Limb (tissue), 2 donors: ENCODE measurements at regions not wholly inside any gene's neighbourhood (a gene's known extent, or its start where the extent isn't known, plus 50 kb on each side); places are given as distances from the start of the nearest gene placed in this dataset.

Experiments
- DNase-seq, 2 donors: peaks; one replicate each; pipeline ENCODE4 v3.0.0-alpha.2; 2016; ENCODE audit errors: extremely low spot score in 2 of 2

DNA sequence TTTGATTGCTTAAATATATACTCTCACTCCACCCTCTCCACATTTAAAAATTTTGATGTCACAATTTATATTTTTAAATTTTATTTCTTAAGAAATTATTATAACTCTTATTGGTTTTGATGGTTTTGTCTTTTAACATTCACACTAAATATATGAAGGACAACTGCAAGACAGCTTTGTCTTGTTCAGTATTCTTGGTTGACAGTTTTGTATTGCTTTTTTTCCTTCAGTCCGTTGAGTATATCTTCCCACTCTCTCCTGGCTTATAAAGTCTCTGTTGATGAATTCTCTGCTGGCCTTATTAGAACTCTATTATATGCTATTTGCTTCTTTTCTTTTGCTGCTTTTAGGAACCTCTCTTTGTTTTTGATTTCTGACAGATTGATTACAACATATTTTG is 392.2 kb downstream of the C6orf118 start:
- DNase-seq: no peak

DNA sequence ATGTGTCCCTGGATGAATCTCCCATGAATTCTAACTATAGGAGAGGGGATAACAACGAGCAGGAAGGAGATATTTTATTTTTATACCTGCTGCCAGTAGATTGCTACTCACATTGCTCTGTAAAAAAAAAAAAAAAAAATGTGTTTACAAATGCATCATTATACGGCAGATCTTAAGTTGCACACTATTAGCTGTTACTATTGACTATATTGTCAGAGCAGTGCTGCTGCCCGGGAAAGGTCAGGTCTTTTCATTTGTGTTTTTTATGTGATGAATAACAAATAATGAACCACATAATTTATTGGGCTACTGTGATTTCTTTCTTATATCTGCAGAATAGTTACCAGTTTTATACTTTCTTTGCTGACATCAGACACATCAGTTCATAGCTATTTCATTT is 393.3 kb downstream of the C6orf118 start:
- DNase-seq: no peak

DNA sequence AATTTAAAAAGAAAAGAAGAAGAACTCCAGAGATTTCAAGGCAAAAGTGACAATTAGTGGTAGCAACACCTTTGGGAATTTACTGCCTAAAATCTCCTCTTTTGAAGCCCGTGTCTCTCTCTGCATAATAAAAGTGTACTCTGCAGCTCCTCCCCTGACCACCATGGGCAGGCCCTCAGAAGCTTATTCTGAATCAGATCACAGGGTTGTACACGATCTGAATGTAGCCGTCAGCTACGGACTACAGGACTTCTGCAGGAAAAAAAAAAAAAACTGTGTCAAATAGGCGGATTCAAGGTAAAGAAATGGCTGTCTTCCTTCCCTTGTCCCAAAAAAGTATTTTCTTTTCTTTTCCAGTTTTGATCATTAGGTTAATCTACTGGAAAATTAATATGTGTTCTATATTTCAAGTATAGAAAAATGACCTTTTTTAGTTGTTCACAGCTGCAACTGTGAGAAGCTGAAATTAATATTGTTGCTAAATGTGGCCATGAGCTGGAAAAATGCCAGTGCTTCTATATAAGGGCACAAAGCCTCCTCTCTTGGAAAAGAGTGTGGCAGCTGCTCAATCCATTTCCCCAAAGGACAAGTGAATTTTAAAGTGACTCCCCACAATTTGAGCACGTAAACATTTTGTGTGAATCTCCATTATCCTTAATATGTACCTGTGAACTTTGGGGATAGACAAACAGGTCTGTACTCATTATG is 397.4 kb downstream of the C6orf118 start:
- DNase-seq: peak in 1 of 2 donors; percentile 64

DNA sequence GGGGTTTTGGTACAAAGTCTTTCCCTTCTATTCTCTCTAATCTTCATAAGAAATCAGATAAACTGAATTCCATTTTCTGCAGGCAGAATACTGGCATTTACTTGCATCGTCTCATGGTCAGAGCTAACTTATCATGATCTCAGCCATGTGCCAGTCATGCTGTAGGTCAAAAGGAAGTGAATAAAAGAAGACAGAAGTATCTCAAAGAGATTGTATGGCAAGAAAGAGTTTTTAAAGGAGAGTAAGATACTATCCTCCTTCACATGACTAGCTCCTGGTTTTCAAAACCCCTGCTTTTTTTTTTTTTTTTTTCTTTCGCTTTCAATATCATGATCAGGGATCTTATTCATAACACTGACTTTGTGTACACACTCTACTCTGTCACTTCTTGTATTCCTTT is 398.3 kb downstream of the C6orf118 start:
- no peak for DNase-seq

DNA sequence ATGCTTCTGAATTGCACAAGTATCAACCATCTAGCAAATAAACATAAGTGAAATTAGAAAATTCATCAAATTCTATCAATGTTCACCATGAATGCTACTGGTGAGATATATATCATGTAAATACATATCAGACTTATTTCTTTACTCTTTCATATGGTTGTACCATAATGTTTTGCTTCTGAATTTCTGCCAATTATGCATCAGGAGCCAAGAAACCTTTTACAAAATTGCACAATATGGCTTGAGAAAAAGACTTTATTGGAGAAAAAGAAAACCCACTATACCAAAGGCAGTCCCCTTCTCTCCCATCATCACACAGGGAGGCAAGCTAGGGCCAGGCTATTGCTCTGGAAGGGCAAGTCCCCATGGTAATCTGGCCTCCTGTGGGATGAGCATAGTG is 402.6 kb downstream of the C6orf118 start:
- DNase-seq: no peak

DNA sequence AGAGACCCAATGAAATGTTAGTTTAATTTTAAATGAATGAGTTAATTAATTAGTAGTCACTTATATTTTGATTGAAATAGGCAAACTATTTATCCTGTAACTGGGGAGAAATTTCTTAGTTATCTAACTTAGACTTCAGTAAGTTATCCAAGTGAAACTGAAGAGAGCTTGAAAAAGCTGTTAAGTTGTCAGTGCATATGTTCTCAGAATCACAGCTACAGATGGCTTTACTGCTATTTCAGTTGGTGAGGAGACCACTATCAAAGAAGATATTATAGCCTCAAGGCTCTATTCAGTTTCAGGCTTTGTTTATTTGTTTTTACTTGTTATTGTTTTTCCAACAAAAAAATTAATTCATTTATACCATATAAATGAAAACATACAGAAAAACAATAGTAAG is 404.1 kb downstream of the C6orf118 start:
- no peak for DNase-seq

DNA sequence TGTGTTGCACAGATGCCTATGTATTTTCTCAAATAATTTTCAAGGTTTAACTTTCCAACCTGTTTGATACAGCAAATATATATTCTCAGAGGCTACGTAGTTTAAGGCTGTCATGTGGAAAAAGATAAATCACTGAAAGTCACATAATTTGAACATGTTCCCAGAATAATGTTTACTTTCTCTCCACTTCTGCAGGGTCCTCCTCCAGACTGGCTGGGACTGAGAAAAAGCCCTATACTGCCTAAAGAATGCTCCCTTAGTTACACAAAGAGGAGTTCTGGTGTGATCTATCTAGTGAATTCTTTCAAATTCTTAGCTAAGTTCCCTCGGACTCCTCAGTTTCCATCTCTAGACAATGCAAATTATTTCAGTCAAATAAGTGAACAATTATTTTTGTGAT is 411.0 kb downstream of the C6orf118 start:
- no peak for DNase-seq

DNA sequence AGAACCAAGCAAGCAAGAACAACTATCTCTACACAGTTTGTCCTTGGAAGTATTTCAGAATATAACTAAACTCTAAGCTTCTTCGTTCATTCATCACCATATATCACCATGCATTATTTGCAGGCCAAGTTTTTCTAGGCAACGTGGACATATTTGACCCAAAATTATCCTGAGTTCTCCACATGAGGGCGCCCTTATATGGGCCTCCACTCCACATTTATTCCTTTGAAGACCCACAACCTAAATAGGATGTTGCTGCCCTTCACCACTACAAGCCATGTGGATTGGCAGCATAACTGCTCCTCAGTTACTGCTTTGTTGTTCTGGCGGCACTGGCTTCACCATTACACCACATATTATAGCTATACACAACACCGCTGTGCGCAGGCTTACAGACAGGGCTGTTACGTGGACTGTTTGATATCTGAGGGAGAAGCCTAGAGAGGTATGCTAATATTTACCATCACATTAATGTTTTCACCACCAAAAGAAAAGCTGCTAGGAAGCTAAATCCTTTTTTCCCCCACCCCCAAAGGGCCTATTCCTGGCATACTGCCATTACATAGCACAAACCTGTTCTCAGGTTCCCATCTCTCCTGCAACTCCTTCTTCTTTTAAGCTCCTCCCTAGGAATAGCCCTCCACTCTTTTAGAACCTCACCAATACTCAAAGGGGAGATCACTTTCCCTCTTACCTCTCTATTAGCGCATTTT is 411.7 kb downstream of the C6orf118 start:
- no peak for DNase-seq

DNA sequence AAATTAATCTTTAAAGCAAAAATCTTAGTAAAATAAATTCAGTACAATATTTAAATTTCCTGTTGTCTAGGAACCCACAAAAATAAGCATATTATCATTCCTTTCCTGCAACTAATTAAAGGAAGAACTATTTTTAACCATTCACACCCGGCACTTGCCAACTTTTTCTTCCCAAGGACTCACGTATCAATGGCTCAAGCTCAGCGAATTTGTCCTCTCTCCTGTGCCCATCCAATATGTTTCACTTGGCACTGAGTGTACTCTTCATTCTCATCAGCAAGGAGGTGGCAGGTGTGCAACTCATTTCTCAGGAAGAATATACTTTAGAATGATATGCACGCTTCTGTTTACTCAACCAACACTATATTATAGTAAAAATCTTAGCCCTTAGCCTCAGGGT is 419.4 kb downstream of the C6orf118 start:
- DNase-seq: no peak

DNA sequence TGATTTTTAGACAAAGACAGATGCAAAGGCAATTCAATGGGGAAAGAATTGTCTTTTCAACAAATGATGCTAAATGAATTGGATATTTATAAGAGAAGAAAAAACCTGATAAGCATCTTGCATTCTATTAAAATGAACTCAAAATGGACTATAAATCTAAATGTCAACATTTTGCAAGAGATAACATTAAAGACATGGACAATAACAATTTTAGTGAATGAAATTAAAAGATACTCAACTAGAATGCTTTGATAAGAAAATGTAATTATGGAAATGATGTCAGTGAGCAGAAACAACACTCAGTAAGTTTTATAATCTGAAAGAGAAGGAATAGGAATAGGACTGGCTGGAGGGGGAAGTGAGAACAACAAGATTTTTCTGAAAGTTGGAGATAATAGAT is 421.7 kb downstream of the C6orf118 start:
- no peak for DNase-seq

DNA sequence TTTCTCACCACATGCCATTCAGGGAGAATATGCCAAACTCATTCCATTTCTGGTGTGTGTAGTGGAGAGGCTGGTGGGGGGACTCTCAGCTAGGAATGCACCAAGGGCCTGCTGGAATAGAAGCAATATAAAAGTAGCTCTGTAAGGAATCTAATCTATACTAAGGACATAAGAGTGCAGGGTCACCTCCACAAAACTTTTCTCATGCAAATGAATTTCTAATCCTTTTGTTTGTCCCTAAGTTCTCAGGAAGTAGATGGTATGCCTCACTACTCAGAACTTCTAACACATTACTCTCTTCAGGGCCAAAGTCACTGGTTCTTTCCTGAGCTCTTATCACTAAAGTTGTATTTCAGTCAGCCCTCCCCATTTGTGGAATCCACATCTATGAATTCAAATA is 427.2 kb downstream of the C6orf118 start:
- no peak for DNase-seq

DNA sequence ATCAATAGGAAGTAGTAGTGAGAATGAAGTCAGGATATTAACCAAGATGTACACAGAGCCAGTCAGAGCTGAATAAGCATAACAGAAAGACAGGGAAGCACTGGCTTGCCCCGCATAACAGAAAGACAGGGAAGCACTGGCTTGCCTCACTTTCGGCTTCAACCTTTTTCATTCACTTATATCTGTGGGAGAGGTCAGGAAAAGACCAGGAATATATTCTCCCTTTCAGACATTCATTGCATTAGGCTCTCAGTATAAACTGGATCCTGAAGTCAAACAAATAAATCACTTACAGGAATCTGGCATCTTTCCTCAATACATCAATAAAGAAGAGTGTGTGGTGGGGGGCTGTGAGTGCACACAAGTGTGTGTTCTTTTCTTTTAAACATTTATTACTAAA is 437.6 kb downstream of the C6orf118 start:
- DNase-seq: no peak

DNA sequence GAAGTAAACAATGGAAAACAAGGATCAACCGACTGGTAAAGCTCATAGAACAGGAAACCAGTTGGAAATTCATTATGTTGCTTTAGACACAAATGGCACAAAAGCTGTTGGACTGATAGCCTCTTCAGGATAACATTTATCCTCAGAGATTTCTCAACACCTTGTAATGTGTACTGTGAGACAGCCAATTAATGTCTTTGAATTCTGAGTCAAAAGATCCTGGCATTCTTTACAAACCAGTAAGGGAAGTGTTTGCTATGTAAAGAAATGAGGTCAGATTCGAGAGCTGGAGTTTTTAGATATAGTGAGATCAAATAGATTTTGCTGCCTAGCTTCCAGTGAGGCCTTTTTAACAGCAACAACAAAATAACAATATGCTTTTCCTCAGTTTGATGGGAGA is 439.2 kb downstream of the C6orf118 start:
- no peak for DNase-seq

DNA sequence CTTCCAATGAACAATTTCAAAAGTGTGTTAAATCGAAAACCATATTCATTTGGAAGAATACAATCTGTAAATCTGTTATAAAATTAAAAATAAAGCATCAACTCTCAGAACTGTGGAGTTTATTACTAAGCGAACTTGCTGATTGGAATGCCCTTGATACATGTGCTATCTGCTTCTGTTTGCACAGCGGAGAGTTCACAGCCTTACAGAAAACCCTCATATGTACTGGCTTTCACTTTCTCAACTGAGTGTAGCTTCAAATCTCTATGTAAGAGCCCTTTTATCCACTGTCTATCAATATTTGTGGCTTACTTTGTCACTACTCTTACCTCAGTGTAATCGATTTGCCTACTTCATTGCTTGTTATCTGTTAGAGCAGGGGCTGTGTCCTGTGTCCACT is 447.4 kb downstream of the C6orf118 start:
- DNase-seq: no peak

DNA sequence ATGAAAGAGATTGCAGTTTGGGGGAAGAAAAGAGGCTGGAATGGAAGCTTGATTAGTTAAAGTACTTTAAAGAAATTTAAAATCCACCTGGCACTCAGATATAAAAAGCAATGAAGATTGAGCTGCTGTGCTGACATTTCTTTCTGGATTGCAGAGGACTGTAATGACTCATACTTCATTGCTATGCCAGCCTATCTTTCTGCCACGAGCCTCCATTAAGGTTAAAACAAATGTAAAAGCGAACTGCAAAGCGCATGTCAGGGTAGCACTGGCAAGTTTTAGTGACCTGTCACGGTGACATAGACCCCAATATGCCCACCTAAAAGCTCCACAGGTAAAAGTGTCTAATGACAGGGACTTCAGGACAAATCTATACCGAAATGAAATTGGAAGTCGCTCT is 449.6 kb downstream of the C6orf118 start:
- DNase-seq: no peak

DNA sequence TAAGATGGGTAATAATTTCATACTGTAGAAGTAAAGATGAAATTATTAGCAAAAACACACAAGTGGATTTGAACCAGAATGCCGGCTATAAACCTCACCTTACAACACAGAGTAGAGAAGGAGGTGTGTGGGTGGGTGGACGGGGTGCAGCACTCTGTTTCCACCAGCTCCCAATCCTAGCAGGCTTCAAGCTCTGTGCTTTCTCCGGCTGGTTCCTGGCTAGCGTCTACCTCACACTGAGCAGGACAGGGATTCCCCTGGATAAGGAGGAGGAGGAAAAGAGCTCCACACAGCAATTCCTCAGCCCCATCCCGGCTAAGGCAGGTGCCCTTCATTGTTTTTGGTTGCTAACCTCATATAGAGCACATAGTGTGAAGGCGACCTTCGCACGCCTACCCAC is 453.3 kb downstream of the C6orf118 start:
- DNase-seq: no peak

DNA sequence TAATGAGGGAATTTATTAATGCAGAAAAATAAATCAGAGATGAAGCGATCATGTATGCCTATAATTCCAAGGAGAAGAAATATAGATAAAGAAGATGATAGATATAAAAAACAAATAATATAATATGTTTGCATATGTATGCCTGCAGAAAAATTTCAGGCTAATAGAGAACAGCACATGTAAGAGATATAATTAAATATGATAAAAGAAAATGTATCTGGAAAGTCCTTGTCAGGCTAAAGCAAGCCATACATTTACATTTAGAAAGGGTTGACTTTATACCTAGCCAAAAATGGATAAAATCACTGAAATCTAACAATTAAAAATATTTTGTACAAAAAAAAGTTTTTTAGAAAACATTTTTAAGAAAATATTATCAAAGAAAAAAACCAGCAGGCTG is 454.1 kb downstream of the C6orf118 start:
- no peak for DNase-seq

DNA sequence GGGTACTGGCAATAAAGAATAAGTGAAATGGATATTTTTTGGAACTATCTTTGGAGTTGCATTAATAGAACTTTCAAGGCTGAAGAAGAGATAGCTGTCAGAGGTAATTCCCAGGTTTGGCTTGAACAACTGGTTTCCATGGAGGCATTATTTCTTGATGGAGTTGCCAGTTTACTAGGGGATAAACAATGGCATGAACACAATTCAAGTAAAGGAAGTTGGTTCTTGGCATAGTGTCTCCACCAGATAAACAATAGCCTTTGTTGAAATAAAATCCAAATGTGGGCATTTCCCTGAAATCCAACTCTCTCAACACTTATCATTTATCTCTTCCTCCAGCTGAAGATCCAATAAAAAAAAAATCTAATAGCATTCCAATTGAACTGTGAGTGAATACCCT is 454.9 kb downstream of the C6orf118 start:
- DNase-seq: no peak

DNA sequence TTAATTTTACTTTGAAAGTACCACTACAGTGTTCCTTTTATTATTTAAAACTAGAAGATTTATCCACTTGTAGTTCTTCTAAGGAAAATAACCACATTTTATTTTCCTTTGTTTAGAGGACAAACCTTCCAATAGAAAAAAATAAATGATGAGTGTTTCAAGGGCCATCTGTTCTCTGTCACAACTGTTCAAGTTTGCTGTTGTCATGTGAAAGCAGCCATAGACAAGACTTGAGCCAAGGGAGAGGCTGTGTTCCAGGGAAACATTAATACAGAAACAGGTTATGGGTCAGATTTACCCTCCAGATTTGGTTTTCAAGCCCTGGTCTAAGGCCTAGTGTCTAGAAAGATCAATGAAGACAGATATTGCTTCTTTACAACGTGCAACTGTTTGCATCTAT is 463.6 kb downstream of the C6orf118 start:
- DNase-seq: no peak

DNA sequence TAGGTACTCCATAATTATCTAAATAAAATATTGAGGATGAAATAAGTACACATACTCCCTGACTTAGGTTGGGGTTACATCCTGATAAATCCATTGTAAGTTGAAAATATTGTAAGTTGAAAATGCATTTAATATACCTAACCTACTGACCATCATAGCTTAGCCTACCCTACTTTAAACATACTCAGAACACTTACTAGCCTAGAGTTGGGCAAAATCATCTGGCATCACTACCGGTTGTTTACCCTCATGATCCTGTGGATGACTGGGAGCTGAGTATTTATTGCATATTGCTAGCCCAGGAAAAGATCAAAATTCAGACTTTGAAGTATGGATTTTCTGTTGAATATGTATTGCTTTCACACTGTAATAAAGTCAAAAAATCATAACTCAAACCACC is 467.3 kb downstream of the C6orf118 start:
- no peak for DNase-seq

DNA sequence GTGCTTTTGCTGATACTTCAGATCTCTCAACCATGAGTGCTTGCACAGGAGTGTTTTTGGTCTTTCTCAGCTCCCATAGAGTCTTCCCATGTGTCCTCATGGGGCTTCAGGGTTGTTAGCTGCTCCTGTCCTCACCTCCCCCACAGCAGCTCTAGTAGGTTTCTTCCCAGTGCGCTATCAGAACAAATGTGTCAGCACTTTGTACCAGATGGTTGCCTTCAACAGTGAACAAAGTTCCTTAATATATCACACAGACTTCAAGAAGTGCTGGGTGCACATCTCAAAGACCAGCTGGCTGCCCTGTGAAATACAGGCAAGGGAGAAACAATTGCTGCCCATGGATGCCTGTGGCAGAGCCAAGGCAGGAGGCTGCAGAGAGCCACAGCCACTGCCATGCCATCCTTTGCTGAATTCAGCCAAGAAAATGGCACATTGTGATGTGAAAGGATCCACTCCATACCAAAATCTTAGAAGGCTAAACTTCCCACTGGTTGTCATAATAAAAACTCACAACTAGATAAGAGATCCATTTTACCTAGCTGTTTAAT is 471.3 kb downstream of the C6orf118 start:
- no peak for DNase-seq

DNA sequence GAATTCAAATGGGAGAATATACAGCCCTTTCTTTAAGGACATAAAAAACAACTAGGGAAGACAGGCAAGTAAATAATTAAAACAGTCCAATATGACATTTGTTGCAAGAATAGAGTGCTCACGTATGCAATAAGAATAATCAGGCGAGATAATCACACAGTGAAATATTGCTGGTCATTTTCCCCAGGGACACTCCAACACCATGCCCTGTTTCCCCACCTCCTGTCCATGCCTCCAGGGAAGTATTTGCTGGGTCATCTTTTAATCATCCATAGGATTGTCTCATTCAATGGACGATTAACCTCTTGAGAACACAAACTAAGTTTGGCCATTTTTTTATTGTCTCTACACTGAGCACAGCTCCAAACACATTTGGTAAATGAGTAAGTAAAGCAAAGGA is 472.9 kb downstream of the C6orf118 start:
- DNase-seq: no peak

DNA sequence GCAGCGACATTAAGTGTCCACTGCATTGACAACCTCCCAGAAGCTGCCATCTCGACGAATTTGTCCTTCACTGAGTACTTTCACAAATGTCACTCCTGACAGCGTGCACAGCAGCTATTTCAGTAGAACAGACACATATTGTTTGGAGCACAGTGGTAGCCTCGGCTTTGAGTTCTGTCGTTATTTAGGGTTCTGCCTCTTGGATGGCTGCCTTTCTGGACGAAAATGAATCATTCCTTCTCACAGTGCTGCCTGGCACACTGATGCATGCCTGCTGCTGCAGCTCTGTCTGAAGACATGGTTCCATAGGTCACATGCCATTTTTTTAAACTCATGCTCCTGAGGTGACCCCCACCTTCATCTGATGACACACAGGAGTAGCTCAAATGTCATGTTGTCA is 477.0 kb downstream of the C6orf118 start:
- no peak for DNase-seq
